Fibroblast of skin of left biceps (primary cell): ENCODE measurements at regions not wholly inside any gene's neighbourhood (a gene's known extent, or its start where the extent isn't known, plus 50 kb on each side); places are given as distances from the start of the nearest gene placed in this dataset.

Source experiments
- DNase-seq, 2 experiments: peaks; one replicate each; pipeline ENCODE4 v3.0.0-alpha.2; 2013; ENCODE audit warnings: low read depth in 2 of 2

DNA sequence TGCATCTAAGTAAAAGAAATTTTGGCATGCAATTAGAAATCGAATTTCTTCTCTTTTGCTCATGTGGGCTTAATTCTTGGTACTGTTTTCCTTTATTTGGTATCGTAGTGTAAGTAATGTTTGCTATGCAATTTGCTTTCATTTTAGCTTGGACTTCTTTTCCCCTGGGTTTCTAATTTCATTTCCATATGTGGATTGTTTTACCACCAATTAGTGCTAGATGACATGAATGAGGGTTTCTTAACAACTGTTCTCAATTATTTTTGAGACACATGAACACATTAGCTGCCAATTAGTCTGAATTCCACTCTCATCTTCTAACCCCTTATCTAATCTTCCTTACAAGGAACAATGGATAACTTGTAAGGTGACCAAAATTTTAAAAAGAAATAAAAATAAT is 1047.2 kb upstream of the PIK3C3 start:
- DNase-seq = peak; percentile 50 to 52

DNA sequence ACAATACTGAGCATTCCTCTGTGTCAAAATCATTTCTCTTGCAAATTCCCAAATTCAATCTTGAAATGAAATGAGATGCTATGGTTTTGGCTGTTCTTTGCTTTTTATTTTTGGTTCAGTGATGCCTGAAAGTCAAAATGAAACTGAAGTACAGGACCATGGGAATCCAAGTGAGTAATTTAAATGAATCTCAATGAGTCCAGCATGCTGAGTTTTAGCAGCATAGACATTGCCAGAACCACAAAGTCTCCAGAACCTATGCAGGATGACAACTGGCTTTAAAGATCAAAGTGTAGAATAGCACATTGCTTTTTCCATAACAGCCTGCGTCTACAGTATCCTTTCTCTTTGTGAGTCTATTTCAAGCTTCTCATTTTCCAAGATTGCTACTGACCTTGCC is 1050.7 kb upstream of the PIK3C3 start:
- no peak for DNase-seq

DNA sequence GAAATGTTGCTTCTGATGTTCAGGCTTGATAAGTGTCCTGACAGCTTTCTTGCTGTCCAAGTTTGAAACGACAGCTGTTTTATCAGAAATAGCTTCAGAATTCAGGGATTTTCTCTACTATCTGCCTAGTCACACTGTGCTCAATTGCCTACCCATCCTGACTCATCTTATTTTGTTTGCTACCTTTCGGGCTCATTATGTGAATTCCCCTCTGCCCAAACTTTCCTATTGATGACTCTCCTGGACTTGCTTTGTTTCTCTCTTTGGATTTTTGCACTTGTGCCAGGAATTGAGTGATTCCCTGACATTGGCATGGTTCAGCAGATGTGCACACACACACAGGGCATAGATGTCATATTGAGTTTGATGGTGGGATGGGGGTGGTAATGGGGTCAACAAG is 1052.6 kb upstream of the PIK3C3 start:
- no peak for DNase-seq

DNA sequence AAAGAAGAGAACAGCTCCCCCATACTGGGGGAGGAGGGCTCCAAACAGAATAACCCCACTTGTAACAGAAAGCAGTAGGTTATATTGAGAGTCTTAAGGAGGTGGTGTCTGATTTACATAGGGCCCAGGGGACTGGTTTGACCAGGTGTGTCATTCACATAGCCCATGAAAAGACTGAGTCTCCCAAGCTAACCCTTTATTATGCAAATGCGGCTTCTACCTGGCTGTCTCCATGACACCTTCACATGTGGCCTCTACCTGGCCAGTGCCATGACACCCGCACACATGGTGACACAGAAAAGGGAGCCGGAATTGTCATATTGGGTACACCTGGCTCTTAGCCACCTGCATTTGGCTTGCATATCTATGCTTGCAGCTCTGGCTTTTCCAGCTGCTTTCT is 1057.2 kb upstream of the PIK3C3 start:
- DNase-seq = no peak

DNA sequence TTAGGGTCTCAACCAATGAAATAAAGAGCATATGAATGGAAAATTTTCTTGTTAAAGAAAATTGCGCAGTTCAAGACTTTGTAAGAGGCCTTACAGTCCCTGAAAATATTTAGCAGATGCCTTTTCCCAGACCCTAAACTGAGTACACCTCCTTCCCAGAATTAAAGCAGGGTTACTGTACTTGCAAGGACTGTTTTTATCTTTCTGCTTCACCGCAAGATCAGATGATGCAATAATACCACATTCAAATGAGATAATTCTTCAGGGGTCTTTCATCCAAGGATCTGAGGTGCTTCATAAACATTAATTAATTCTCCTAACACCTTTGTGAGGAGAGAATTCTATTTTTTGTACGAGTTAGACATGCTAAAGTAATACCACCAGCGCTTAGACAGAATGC is 1071.8 kb upstream of the PIK3C3 start:
- DNase-seq = no peak

DNA sequence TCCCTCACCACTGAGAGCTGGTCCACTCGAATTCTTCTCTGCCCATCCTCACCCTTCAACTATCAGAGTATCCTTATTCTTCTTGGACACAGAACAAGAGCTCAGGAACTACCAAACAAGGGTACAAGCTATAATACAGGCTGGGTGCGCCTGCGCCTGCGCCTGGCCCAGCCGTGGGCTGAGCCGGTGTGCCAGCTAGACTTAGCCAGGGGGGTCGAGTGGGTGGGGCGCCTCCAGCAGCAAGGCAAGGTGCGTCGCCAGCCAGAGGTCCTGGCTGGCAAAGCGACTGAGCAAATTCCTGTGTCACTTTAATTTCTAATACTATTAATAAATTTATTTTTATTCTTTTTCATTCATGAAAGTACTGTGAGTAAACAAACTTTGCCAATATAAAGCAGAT is 1072.6 kb upstream of the PIK3C3 start:
- DNase-seq = no peak

DNA sequence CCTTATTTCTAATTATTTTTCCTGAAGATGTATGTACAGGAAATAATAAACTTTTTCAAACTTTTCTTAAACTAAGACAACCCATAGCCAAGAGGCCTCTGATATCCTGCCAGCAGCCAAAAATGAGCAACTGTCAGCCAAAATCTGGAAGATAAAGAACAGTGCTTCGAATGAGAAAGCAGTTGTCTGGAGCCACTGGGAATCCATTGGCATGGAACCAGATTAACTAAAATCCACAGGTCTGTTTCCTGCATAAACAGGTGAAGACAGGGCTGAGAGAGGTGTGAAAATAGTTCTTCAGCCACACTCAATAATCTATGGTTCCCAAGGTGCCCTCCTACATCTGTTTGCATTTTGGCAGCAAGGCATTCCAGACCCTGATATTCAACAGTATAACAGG is 1076.7 kb upstream of the PIK3C3 start:
- no peak for DNase-seq

DNA sequence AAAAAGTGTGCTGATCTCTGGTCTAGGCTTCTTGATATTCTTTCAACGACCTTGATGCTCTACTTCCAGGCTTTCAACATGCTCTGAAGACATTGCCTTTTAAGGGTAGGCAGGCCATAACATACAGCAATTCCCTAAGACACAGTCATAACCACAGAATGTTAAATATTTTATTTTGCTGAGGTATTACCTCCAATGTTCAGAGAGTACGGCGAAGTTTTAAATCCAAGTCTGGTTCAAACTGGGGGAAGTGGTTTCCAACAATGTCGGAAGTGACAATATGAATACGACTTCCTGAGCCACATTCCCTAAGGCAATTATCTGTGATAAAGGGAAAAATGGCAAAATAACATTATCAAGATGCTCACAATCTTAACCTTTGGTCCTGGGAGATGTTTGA is 1077.9 kb upstream of the PIK3C3 start:
- DNase-seq = peak; percentile 96 to 98

DNA sequence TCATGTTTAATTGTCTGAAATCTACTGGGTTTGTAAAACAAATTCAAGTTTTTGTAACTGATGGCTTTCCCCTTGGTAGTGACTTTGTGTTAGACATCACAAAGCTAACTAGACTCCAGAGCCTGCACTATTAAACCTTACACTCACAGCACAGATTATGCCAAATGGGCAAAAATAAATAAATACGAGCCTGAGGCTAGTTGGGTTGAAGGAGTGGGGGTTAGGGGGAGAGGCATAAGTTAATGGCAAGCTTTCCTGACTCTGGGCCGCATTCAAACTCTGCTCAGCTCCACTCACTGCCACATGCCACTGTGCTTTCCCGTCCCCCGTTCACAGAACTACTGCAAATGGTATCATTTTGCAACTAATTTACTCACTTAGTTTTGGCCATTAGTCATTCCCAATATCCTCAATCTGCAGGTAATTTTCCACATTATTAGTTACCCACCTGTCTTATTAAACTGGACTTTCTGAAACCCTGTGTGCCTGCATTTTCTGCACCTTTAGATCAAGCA is 1079.9 kb upstream of the PIK3C3 start:
- DNase-seq = no peak

DNA sequence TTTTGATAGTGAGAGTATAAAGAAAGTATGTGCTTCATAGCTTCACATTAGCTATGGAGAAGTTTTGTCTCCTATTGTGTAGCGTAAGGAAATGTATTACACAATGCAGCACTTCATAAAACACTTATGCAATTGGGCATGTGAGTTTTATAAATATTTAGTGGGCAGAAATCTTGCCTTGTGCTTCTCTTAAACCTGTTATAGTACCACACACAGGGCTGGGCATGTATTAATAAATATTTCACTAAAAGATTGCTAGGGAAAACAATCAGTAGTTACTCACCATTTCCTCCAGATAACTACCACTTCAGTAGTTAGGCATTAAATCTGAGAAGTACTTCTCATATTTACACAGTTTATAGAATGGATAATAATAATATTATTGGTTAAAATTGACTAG is 1080.8 kb upstream of the PIK3C3 start:
- no peak for DNase-seq

DNA sequence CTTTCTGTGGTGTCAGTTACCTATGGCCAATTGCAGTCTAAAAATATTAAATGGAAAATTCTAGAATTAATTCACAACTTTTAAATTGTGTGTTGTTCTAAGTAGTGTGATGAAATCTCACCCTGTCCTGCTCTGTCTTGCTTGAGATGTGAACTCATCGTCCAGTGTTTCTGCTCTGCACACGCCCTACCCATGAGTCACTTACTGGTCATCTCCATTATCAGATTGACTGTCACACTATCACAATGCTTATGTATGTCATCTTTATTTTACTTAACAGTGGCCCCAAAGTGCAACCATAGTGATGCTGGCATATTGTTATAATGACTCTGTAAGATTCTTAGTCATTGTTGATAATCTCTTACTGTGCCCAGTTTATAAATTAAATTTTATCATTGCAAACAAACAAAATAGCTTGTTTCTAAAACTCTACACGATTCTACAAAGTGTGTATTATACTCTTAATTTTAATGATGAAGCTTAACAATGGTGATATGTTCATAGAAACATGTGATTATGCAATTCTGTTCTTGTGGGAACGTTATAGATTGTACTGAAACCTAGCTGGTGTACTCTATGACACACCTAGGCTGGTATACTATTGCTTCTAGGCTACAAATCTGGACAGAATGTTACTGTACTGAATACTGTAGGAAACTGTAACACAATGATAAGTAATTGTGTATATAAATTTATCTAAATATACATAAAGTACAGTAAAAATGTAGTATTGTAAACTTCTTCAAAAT is 1086.8 kb upstream of the PIK3C3 start:
- no peak for DNase-seq

DNA sequence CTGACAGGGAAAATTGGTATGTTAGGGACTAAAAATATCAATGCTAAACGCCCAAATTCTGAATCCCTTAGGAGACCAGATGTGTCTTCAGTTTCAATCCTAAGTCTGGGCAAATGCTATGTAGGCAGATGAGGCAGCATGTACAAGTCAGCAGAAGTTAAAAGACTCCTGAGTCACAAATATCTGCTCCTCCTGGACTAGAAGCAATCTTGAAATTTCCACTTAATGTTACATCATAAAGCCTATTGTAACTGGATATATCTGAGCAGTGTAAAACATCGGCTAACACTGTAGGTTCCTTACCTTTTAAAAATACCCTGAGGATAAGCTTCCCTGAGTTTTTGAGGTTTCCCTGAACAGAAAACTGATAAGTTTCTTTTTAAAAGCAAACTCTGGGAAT is 1087.6 kb upstream of the PIK3C3 start:
- DNase-seq = peak; percentile 91 to 93

DNA sequence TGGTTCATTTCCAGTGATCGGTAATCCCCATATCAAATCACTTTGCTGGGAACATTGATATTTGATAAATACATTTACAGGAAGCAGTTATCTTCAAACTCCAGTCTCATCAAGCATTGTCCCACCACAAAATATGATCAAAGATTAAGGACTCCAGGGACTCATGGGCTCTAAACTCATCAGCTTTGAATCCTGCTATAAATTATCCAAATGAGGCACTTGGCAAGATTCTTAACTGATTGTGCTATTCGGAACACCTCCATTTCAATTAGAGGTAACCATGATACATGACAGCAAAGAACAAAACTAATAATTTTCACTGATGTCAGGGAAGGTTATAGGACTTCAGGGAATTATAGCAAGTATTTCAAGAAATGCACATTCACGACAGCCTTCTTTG is 1088.1 kb upstream of the PIK3C3 start:
- DNase-seq = peak in 1 of 2 experiments; percentile 59

DNA sequence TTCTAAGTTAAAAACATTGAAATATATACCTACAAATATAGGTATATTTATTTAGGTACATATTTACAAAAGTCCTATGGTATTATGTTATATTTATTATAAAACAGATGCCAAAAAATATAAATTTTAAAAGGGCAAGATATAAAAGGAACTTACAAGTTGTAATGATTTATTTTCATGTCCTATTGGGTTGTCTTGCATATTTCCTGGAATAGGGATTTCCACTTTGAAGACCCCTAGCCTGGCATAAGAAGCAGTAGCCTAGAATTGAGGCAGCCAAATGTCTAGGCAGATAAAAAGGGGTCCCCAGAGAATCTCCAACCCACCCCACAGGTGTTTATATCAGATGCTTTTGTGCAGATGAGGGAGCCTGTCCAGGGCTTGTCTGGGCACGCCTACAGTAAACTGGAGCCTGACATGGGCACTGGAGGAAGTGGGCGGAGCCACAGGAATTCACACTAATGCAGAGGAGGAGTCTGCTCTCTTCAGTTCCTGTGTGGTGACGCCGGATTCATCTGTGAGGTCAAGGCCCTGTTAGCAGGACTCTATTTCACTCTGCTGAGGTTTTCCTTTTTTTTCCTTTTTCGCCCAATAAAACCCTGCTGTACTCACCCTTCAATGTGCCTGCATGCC is 1088.9 kb upstream of the PIK3C3 start:
- no peak for DNase-seq

DNA sequence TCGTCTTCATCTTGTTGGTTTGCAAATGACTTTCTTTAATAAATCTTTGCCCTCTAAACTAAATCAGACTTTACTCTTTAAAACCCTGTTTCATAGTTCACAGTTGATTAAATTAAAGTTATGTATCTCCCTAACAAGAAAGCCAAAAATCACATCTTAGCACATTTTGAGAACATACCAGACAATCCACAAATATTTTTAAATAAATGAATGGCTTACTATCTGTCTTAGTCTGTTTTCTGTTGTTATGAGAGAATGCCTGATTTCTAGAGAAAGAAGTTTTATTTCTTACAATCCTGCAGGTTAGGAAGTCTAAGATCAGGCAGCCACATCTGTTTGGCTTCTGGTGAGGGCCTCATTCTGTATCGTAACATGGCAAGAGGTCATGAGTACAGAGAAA is 1090.2 kb upstream of the PIK3C3 start:
- DNase-seq = no peak

DNA sequence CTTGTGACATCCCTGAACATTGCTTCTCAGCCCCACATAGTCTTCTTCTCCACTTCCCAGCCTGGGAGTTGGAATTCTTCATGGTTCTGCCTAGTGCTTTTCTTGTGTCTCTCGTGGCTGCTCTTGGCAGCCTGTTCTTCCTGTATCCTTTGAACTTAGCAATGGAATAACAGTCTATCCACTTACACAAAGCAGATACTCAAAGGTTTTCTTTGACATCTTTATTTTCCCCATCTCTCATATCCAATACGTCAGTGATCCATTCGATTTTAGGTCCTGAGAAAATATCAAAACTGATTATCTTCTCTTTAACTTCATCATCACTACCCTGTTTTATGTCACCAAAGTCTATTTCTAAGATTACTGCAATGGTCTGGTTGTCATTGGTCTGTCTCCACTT is 1091.2 kb upstream of the PIK3C3 start:
- DNase-seq = no peak

DNA sequence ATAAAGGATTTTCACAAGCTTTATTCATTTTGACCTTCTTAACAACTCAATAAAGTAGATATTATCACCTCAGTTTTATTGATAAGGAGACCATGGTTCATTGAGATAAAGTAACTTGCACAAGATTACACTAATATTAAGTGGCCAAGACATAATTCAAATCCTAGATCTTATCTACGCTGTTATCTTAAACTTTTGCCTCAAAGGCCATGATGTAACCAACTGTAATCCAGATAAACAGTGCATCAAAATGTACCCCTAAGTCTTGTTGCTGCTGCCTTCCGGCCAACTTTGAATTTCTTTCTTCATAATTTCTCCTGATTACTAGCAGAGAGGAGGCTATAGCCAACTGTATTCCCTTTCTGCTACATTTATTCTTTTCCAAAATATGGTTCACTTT is 1094.8 kb upstream of the PIK3C3 start:
- no peak for DNase-seq

DNA sequence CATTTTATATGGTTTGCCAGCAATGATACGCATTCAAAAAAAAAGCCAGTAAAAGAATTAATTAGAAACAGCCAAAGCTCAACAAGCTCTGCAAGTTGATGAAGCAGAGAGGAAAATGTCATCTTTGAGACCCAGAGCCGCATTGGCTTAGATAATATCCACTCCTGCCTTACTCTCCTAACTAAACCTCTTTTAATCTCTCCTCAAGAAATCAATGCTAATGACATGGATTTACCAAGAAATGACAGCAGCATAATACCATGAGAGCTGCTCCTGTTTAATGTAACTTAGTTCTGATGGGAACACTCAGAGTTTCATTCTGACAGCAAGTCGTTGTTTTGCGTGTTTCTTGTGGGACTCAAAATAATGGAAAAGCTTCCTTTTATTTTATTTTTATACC is 1099.4 kb upstream of the PIK3C3 start:
- no peak for DNase-seq

DNA sequence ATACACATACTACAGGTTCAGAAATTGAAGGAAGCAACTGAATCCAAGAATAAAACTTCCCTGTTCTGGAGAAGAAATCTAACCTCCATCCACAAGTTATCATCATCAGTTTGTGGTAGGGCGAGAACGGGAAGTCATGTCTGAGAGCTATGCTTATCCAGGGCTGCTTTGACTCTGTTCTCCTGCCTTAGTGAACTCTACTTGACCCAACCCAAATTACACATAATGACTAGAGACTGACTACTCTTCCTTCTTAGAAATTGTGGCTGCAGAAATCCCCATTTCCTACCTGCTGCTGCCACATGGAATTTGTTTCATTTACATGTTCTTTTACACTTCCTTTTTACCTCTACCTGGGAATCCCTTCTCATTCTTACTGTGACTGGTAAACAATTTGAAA is 1102.6 kb upstream of the PIK3C3 start:
- DNase-seq = no peak

DNA sequence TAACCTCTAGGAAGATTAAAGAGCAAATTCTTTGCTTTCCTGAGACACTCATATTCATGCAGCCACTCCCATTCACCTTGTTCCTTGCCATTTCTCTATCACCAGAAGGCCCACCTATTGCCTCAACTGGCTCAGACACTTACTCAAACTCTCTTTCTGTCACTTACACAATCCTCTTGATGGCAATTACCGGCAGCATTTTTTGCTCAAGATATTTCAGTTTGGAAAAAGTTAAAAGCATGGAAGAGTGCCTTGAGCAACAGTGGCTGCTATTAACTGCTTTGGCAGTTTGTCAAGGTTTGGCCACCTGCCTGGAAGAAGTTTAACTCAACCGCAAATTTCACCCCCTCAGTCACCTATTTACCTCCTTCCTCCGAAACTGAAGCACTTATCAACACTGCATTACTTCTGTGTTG is 1104.0 kb upstream of the PIK3C3 start:
- no peak for DNase-seq

DNA sequence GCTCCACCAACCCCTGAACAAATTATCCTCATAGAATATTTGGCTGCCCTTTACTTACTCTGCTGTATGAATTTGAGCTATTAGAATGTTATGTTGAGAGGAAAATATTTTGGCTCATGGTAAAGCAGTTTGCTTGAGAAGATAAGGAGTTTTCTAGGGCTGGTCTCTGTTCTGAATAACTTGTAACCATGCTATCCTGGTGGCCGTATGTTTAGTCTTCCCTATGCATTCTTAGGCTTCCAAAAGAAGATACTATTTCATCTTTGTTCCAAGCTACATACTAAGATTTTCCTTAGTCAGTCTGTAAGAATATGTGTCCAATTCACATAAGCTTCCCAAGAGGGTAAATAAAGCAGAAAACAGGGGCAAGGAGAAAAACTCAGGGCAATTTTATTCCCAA is 1105.1 kb upstream of the PIK3C3 start:
- DNase-seq = no peak

DNA sequence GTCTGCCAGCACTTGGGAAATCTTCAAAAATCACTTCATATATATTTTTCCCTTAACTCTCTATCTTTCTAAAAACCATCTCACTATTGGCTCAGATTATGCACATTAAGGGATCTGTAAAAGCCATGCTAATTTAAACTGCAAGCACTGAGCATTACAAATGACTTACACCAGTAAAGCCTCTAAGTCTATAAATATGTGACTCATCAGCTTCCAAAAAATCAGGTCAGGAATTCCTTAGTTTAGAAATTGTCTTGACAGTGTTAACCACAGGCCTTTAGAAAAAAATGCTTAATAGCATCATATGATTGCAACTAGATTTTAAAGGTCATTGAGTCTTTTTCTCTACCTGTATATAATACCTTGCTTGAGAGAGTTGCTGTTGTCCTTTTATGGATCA is 1113.6 kb upstream of the PIK3C3 start:
- peak; percentile 51 to 64 for DNase-seq

DNA sequence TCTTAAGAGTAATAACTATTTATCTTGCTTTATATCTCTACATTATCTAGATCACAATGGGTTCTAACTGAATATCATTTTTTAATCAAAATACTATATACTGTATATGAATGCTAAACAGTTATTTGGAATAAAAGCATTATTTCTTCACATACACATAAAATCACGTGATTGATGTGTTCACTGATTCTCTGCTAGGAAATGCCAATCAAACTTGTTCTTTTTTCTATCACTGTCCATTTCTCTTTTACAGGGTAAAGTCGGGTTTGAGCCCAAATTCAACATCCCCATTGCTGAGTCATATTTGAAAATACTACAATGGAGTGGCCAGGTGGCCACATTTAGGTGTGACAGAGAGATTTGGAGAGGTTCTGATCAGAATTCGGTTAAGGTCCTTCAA is 1114.0 kb upstream of the PIK3C3 start:
- no peak for DNase-seq

DNA sequence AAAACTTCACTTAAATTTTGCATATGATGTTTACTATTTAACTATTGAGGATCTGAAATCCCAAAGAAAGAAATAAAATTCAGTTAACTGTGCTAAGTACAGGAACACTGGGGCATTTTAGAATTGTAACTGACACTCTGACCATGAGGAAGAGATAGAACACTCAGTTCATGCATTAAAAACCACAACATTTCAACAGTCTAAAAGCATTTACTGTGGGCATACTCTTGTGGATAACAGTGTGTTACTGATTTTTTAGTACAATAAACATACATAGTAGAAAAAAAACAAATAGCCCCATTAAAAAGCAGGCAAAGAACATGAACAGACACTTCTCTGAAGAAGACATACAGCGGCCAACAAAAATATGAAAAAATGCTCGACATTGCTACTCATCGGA is 1122.7 kb upstream of the PIK3C3 start:
- no peak for DNase-seq
